ENCODE measurements at regions not wholly inside any gene's neighbourhood (a gene's known extent, or its start where the extent isn't known, plus 50 kb on each side); places are given as distances from the start of the nearest gene placed in this dataset.

DNA sequence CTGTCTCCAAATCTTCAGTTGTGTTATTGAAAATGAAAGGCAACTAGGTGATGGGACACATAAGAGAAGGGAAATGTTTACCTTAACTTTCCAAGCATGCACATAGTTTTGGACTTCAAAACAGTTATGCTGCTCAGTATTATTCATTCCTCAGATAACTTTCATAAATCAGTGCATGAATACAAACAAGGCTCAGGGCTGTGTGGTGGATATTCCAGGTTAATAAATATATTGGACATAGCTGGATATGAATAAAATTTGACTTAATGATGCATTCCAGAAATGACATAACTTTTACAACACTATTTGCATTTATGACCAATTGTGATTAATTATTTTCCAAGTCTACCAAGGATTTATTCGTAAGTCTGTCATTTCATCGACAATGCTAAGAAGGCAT is 301.2 kb upstream of the ZNF804A start:
- TF ChIP-seq, protein P1, sequence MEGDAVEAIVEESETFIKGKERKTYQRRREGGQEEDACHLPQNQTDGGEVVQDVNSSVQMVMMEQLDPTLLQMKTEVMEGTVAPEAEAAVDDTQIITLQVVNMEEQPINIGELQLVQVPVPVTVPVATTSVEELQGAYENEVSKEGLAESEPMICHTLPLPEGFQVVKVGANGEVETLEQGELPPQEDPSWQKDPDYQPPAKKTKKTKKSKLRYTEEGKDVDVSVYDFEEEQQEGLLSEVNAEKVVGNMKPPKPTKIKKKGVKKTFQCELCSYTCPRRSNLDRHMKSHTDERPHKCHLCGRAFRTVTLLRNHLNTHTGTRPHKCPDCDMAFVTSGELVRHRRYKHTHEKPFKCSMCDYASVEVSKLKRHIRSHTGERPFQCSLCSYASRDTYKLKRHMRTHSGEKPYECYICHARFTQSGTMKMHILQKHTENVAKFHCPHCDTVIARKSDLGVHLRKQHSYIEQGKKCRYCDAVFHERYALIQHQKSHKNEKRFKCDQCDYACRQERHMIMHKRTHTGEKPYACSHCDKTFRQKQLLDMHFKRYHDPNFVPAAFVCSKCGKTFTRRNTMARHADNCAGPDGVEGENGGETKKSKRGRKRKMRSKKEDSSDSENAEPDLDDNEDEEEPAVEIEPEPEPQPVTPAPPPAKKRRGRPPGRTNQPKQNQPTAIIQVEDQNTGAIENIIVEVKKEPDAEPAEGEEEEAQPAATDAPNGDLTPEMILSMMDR (conservative IDR thresholded peaks at IDR 0.05 in 1 of 2, IDR thresholded peaks at IDR 0.05 in 1 of 2; ENCODE audit: extremely low read depth in 1 of 2, insufficient read depth in 1 of 2, low read depth in 1 of 2, low read length in 2 of 2), result no peak
- no peak for TF ChIP-seq EZH2 (IDR thresholded peaks at IDR 0.05; ENCODE audit: borderline replicate concordance, low read length)

Measured in mammary epithelial cell (primary cell).